AG10803 (cell line): ENCODE measurements at regions not wholly inside any gene's neighbourhood (a gene's known extent, or its start where the extent isn't known, plus 50 kb on each side); places are given as distances from the start of the nearest gene placed in this dataset.
A peak's percentile ranks its signal among the peaks of the same experiment; 100 is the strongest.

Source experiments
- DNase-seq: peaks from one replicate; pipeline ENCODE4 v3.0.0; 2010; ENCODE audit warnings: low read depth
- H3K4me3 ChIP-seq: 2 replicates; pipeline ENCODE4 v1.5.1; 2011; ENCODE audit warnings: mild to moderate bottlenecking, low read length, control low read depth
- CTCF ChIP-seq: conservative IDR thresholded peaks from 2 replicates; pipeline ENCODE4 v1.5.1; 2011; ENCODE audit warnings: mild to moderate bottlenecking, low read length, control low read depth, inconsistent platforms

DNA sequence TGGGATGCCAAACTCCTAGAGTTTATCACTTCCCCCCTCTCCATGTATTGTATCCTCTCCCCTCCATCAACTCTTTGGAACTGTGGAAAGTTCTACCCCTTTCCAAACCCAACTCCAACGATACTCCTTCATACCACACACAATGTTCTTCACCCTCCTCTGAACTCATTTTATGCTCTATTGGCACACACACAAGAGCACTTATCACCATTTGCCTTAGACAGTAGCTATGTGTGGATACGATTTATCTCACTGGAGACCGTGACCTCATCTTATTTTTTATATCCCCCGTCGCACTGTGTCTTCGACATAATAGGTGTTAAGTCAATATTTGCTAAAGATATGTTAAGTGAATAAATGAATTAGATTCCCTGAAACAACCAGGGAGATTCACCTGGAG, 316.5 kb upstream of the PROK2 start:
- TF ChIP-seq CTCF = no peak
- H3K4me3 ChIP-seq = no peak overlapping the region
- DNase-seq = no peak

DNA sequence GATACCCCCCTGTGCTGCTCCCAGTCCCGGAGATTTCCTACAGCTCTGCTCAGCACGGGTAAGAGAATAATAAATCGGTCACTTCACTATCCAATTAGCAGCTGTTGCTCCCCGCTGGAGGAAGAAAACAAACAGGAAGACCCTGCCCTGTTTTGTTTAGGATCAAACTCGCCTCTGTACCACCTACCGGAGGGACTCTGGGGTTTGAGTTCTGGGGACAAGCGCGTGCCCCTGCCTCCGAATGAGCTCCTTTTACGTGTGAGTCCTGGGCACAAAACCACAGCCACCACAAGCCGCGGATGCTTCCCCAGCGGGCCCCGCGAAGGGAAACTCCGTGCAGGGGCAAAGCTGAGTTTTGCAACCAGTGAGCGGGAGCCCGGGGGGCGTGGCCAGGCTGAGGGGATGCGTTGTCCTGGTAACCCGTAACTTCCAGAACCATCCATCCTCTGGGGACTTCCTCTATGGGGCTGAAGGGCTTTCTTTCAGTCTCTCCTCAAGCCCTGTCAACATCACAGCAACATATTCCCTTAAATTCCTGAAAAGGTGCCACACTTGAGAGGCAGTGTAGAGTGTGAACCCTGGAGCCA, 315.7 kb upstream of the PROK2 start:
- TF ChIP-seq CTCF = no peak
- DNase-seq = peak; percentile 83
- peak overlapping the region; percentile 54 for H3K4me3 ChIP-seq

GRCh38 chr3:72100080-72100511, 315.1 kb upstream of the PROK2 start:
- no peak overlapping the region for H3K4me3 ChIP-seq
- TF ChIP-seq CTCF = no peak
- no peak for DNase-seq

DNA sequence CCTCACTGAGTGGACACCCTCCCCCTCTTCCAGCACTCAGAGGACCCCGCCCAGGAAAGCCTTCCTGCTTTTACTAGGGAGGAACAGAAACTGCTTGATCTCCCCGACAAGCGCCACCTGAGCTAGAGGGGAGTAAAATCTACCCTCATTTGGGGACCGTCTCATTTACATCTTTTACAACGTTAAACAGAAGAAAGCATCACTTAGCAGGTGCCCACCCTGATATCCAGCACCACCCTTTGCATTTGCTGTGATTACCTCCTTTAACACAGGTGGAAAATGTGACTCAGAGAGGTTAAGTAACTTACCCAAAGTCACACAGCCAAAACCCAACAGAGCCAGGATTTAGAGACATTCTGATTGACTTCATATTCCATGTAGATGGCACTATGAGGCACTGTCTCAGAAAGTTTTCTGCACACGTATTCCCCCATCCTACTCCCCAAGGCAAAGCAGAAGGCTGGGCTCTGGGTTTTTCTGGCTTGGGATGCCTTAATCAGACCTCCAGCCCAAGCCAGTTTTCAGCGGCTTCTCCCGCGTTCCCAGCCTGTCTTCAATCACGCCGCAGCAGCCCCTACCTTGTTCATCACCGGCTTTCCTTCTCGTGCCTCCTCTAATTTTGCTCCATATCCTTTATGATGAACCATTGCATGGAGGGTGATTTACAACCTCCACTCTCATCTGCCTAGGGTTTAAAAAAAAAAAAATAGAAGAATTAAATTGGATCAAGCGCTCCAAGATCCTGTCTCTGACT, 314.6 kb upstream of the PROK2 start:
- no peak for DNase-seq
- TF ChIP-seq CTCF = no peak
- no peak overlapping the region for H3K4me3 ChIP-seq

GRCh38 chr3:72097053-72097452, 312.1 kb upstream of the PROK2 start:
- no peak for DNase-seq
- no peak for TF ChIP-seq CTCF
- no peak overlapping the region for H3K4me3 ChIP-seq

DNA sequence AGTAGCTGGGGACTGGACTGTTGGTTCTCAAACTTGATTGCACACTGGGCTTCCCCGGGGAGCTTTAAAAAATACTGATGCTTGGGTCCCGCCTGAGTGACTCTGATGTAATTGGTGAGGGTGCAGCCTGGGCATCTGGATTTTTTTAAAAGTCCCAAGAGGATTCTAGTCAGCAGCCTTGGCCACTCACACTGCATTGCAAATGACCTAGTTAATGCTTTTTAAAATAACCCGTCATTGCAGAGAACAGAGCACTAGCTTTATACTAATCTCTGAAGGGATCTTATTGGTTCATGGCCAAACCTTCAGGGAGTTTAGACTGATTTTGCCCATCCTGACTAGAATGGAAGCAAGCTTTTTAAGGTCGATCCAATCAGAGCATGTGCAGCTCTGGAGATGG, 310.6 kb upstream of the PROK2 start:
- TF ChIP-seq CTCF = no peak

DNA sequence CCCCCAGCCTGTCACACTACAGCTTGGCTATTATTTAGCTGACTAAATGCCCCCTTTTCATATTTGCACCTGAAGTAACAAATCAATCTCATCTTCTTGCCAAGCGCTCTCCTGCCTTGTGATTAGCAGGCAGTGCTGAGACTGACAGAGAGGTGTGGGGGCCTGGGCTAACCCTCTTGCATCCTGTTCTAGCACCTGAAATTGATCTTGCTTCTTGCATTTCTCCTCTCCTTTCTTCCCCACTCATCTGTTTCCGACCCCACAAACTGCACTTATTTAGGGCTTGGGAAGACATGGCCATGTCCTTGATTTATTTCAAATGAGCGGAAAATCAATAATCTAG, 309.0 kb upstream of the PROK2 start:
- DNase-seq = no peak
- TF ChIP-seq CTCF = no peak
- H3K4me3 ChIP-seq = no peak overlapping the region

More for the DNA sequence above, 310.6 kb upstream of the PROK2 start:
- DNase-seq = no peak
- no peak overlapping the region for H3K4me3 ChIP-seq
